Muscle of leg (tissue), 3 donors: ENCODE measurements at regions not wholly inside any gene's neighbourhood (a gene's known extent, or its start where the extent isn't known, plus 50 kb on each side); places are given as distances from the start of the nearest gene placed in this dataset.
A peak's percentile ranks its signal among the peaks of the same experiment; 100 is the strongest.

Experiments
- DNase-seq: peaks from one replicate; pipeline ENCODE4 v3.0.0; 2013
- H3K27ac ChIP-seq: one replicate; pipeline ENCODE4 v1.5.1; 2013; ENCODE audit warnings: mild to moderate bottlenecking, low read length, control low read depth
- H3K27me3 ChIP-seq: one replicate; pipeline ENCODE4 v1.6.1; 2013; ENCODE audit warnings: low read length; ENCODE audit not compliant: control insufficient read depth, insufficient read depth
- H3K36me3 ChIP-seq: one replicate; pipeline ENCODE4 v1.6.1; 2013; ENCODE audit warnings: low read length; ENCODE audit not compliant: control insufficient read depth, insufficient read depth
- H3K4me1 ChIP-seq: one replicate; pipeline ENCODE4 v1.6.1; 2013; ENCODE audit warnings: low read length; ENCODE audit not compliant: control insufficient read depth, insufficient read depth
- H3K4me3 ChIP-seq: one replicate; pipeline ENCODE4 v1.5.1; 2013; ENCODE audit warnings: low read length, control low read depth
- H3K9me3 ChIP-seq: replicated peaks from 2 replicates; pipeline ENCODE4 v1.6.1; 2013; ENCODE audit warnings: low read depth, low read length; ENCODE audit not compliant: control insufficient read depth
- WGBS: methylation state at CpG from one replicate; pipeline ENCODE4 v1.1.5; 2013; ENCODE audit warnings: missing lambda C conversion rate; ENCODE audit not compliant: insufficient coverage; 5-methylcytosine and 5-hydroxymethylcytosine counted together

DNA sequence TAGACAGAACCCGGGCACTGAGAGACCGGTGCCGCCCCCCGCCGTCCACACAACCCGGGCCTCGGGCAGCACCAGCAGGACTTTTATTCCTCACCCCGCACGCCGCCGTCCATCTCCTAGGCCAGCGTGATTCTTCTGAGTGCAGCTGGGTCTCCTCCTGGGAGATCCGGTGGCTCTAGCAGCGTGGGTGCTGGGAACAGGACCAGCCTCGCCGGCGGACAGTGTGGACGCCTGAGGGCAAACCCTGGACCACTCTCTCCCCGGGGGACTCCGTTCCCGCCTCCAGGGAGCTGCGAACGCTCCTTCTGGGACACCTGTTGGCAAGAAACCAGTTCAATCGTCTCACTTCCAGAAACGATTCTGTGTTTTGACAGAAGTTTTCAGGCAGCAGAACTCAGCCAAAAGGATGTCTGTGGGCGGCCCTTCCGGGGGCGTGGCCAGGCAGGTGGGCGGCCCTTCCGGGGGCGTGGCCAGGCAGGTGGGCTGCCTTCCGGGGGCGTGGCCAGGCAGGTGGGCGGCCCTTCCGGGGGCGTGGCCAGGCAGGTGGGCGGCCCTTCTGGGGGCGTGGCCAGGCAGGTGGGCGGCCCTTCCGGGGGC lies 130.7 kb downstream of the DLL1 start:
- WGBS, result 90% methylated on average over 34 of the region's 40 CpGs
- no peak overlapping the region for H3K4me3 ChIP-seq
- H3K4me1 ChIP-seq, result peaks cover 40% of the 10 kb centered on the region
- no peak for DNase-seq
- H3K36me3 ChIP-seq, result no peaks in the 10 kb centered on the region
- no peaks in the 10 kb centered on the region for H3K9me3 ChIP-seq
- peaks cover 2% of the 10 kb centered on the region for H3K27me3 ChIP-seq
- H3K27ac ChIP-seq, result no peak overlapping the region

DNA sequence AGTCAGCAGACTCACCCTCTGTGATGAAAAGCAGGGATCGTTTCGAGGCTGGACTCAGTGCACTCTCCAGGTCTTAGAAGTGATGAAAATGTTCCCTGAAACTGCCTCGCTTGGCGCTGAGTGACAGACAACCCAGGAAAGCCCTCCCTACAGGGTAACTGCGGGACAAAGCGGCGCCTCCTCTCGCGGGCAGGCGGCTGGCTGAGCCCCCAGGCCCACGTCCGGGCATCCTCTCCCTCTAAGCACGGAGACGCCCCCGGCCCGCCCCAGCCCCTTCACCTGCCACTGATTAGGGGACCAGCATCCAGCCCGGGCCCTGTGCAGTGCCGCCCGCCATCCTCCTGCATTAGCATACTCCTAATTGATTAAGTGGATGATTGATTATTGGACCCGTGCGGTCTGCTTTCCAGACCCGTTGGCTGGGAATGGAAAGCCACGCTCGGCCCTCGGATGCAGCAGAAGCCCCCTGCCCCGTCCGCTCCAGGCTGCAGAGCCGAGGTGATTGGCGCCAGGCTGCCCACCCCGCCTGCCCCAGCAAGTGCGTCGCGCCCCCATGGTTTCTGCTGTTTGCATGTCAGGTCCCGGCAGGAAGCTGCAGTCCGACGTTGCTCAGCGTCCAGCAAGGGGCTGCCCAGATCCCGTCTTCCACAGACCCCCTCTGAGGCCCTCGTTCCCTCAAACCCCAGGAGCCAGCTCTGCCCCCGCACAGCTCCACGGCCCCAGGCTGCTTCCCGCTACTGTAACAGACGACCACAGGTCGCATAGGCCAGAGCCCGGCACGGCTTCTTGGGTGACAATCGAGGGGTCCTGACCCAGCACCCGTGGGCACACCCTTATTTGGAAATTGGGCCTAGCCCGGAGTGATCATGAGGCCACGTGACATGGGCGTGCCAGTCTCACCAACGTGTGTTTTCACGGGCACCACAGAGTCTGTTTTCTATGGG lies 131.6 kb downstream of the DLL1 start:
- Histone ChIP-seq H3K36me3 (no peaks in the 10 kb centered on the region), H3K27me3 (peaks cover 2% of the 10 kb centered on the region), H3K9me3 (no peaks in the 10 kb centered on the region), H3K27ac (no peak overlapping the region), H3K4me1 (peaks cover 31% of the 10 kb centered on the region), H3K4me3 (no peak overlapping the region)
- 68% methylated on average over 45 of the region's 53 CpGs for WGBS
- no peak for DNase-seq

DNA sequence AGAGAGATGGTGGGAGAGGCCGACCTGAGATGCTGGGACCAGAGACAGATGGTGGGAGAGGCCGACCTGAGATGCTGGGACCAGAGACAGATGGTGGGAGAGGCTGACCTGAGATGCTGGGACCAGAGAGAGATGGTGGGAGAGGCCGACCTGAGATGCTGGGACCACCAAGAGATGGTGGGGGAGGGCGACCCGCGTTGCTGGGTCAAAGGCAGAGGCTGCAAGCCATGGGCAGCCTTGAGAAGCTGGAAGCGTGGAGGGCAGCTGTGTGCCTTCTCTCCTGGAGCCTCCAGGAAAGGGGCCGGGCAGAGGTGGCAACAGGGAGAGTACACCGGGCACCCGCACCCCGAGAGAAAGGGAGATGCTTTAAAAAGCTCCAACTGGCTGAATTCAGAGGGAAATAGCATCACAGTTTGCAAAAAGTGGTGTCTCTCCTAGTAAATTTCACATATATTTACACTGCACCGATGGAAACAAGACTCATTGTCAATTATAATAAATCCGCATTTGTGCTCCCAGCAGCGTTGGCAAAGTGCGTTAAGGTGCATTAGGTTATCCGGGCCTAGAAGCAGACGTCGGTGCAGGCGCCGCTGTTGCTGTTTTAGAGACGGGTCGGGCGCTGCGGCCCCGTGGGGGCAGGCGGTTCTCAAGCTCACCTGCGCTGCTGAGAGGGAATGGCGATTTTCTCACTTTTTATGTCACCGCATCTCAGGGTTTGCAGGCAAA lies 132.4 kb downstream of the DLL1 start:
- H3K4me3 ChIP-seq, result no peak overlapping the region
- WGBS, result 79% methylated on average over 29 of the region's 29 CpGs

DNA sequence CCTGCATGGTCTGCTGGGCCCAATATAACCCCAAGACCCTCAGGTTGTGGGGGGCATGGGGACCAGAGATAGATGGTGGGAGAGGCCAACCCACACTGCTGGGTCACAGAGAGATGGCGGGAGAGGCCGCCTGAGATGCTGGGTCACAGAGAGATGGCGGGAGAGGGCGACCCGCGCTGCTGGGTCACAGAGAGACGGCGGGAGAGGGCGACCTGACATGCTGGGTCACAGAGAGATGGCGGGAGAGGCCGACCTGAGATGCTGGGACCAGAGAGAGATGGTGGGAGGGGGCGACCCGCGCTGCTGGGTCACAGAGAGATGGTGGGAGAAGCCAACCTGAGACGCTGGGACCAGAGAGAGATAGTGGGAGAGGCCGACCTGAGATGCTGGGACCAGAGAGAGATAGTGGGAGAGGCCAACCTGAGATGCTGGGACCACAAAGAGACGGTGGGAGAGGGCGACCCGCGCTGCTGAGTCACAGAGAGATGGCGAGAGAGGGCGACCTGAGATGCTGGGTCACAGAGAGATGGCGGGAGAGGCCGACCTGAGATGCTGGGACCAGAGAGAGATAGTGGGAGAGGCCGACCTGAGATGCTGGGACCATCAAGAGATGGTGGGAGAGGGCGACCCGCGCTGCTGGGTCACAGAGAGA lies 133.2 kb downstream of the DLL1 start:
- H3K9me3 ChIP-seq, result no peaks in the 10 kb centered on the region
- no peaks in the 10 kb centered on the region for H3K36me3 ChIP-seq
- H3K27me3 ChIP-seq, result peaks cover 2% of the 10 kb centered on the region
- no peak for DNase-seq
- no peak overlapping the region for H3K4me3 ChIP-seq
- H3K27ac ChIP-seq, result no peak overlapping the region
- whole genome bisulfite sequencing, result 95% methylated on average over 28 of the region's 28 CpGs
- H3K4me1 ChIP-seq, result peaks cover 26% of the 10 kb centered on the region

More for the DNA sequence above, 132.4 kb downstream of the DLL1 start:
- peaks cover 25% of the 10 kb centered on the region for H3K4me1 ChIP-seq
- H3K36me3 ChIP-seq, result no peaks in the 10 kb centered on the region
- no peak overlapping the region for H3K27ac ChIP-seq
- no peak for DNase-seq
- peaks cover 2% of the 10 kb centered on the region for H3K27me3 ChIP-seq
- H3K9me3 ChIP-seq, result no peaks in the 10 kb centered on the region

DNA sequence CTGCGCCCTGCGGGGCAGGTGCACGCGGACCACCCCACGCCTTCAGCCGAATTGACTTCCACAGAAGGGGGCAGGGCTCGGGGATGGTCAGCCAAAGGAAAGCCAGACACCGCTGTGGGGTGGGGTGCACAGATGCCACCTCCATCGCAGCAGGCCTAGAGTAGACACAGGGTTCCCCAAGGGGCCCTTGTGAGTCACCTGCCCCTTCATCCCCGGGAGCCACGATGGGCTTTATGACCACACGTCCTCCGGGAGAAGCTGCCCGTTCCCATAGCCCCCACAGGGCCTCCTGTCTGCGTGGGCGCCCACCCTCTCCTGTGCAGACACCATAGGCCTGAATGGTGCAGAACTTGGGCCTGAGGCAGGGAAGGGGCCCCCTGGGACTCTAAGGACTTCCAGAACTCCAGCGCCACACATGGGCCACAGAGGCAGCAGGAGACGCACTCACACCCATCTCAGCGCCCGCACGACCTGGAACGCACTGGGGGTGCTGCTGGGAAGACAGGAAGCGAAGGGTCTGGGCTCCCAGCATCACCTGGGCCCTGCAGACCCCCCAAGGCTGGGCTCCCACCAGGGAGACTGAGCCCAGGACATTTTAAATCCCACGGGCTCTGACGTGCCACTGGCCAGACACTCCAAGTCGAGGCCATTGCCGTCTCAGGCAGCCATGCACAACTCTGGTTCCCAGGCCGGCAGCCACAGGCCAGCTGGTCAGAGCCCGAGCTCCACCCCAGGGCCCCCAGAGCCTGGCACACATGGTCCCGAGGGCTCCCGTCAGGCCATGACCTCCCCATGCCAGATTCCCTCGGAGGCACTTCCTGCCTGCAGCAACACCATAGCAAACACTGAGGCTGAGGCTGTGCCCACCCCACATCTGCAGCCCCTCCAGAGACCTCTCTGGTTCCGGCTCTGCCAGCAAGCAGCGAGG lies 134.2 kb downstream of the DLL1 start:
- Histone ChIP-seq H3K36me3 (no peaks in the 10 kb centered on the region), H3K4me1 (peaks cover 30% of the 10 kb centered on the region), H3K27ac (no peak overlapping the region), H3K27me3 (peaks cover 9% of the 10 kb centered on the region), H3K9me3 (no peaks in the 10 kb centered on the region), H3K4me3 (no peak overlapping the region)
- DNase-seq, result no peak
- 86% methylated on average over 34 of the region's 34 CpGs for WGBS

DNA sequence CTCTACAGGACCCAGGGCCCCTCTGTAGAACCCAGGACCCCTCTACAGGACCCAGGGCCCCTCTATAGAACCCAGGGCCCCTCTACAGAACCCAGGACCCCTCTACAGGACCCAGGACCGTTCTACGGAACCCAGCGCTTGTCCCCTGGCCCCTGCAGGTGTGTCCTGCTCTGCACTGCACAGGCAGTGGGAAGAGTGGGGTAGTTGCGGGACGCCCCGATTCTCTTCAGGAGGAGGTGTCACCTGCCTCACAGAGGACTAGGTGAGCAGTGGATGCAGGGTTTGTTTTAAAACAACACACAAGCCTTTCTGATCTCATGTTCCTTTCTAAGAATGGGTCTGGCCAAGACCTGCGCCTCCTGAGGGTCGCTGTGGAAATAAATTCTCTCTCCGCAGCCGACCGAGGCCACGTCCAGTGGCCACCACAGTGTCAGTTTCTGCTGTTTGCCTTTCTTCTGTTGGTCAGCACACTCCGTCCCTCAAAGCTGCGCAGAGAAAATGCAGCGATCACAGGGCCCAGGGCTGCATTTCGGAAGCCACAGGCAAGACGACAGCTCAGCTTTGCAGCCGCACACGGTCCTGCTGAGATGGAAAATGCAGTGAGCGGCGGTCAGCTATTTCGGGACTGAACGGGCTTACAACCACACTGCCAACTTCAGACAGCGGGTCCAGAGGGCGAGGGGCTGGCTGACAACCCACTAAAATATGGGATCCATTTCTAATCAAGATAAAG lies 135.2 kb downstream of the DLL1 start:
- peaks cover 37% of the 10 kb centered on the region for H3K4me1 ChIP-seq
- WGBS, result 71% methylated on average over 16 of the region's 25 CpGs
- no peaks in the 10 kb centered on the region for H3K9me3 ChIP-seq
- H3K27ac ChIP-seq, result no peak overlapping the region
- DNase-seq, result no peak
- H3K36me3 ChIP-seq, result no peaks in the 10 kb centered on the region
- peaks cover 12% of the 10 kb centered on the region for H3K27me3 ChIP-seq
- H3K4me3 ChIP-seq, result no peak overlapping the region

DNA sequence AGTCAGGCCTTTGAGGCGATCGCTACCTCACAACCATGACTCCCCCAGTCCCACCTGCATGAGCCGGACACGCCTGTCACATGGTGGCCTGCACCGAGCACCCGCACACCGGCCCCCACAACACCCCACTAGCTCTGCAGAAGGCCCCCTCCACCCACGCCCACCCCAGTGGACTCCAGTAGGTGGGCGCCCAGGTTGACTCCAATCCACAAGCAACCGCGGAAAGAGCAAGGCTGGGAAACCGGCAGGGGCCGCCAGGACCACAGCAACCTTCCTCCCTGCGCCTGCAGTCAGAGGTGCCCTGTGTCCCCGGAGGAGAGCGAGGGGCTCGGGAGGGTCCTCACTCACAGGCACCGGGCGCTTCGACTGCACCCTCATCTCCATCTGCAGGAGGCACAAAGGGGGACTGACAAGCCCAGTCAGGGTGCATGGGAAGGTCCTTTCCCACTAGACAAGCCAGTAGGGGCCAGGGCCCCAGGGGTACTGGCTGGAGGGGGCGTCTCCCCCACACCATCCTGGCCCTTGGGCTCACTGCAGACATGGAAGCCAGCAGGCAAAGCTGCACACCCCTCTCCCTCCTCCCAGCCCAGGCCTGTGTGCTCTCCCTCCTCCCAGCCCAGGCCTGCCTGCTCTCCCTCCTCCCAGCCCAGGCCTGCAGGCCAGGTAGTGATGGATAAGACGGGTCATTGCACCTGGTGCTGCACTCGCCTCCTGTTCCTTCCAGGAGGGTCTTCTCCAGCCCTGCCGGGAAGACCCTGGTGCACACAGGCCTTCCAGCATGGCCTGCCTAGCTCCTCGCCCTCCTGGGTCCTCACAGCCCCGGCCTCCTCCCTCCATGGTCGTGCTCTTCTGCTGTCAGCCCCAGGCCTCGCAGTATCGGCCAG lies 137.2 kb downstream of the DLL1 start:
- no peaks in the 10 kb centered on the region for H3K9me3 ChIP-seq
- no peak overlapping the region for H3K27ac ChIP-seq
- H3K4me3 ChIP-seq, result no peak overlapping the region
- WGBS, result 86% methylated on average over 28 of the region's 29 CpGs
- no peaks in the 10 kb centered on the region for H3K36me3 ChIP-seq
- no peak for DNase-seq
- peaks cover 44% of the 10 kb centered on the region for H3K4me1 ChIP-seq
- peaks cover 13% of the 10 kb centered on the region for H3K27me3 ChIP-seq

DNA sequence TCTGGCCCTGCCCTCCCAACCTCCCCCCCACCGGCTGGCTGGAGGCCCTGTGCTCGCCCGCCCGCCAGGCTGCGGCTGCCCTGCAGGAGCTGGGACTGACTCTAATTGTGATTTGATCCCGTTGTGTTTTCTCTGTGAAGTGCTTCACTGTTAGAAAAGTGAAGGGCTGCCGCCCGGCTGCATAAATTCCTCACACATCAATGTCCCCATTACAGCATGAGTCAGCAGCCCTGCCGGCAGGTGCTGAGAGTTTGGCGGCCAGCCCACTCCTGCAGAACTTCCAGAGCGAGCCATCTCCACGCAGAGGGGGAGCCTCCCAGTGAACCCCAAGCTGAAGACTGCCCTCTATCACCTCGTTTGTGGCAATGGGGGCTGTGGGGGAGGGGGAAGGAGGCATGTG lies 137.9 kb downstream of the DLL1 start:
- H3K4me3 ChIP-seq, result no peak overlapping the region
- peak overlapping the region; percentile 83 for H3K27ac ChIP-seq
- H3K27me3 ChIP-seq, result peaks cover 17% of the 10 kb centered on the region
- peaks cover 51% of the 10 kb centered on the region for H3K4me1 ChIP-seq
- no CpG with 5 or more reads among the region's 13 CpGs for WGBS
- H3K36me3 ChIP-seq, result no peaks in the 10 kb centered on the region
- H3K9me3 ChIP-seq, result no peaks in the 10 kb centered on the region
- DNase-seq, result no peak
